Testis (tissue), 2 donors: ENCODE measurements at regions not wholly inside any gene's neighbourhood (a gene's known extent, or its start where the extent isn't known, plus 50 kb on each side); places are given as distances from the start of the nearest gene placed in this dataset.

Source experiments
- POLR2A ChIP-seq: fragments of 450-650 bp; IDR thresholded peaks from one replicate; pipeline ENCODE4 v1.6.1; 2017; ENCODE audit warnings: antibody characterized with exemption, mild to moderate bottlenecking, moderate library complexity
- TF ChIP-seq, protein P1 (sequence below), 3 experiments: fragments of 450-650 bp in 2 of 3; fragments of 200-600 bp in 1 of 3; sonication (generic) in 1 of 3; IDR thresholded peaks; one replicate each; pipeline ENCODE4 v1.5.1; 2016 to 2019; ENCODE audit warnings: antibody characterized with exemption in 3 of 3, mild to moderate bottlenecking in 2 of 3, moderate library complexity in 1 of 3

DNA sequence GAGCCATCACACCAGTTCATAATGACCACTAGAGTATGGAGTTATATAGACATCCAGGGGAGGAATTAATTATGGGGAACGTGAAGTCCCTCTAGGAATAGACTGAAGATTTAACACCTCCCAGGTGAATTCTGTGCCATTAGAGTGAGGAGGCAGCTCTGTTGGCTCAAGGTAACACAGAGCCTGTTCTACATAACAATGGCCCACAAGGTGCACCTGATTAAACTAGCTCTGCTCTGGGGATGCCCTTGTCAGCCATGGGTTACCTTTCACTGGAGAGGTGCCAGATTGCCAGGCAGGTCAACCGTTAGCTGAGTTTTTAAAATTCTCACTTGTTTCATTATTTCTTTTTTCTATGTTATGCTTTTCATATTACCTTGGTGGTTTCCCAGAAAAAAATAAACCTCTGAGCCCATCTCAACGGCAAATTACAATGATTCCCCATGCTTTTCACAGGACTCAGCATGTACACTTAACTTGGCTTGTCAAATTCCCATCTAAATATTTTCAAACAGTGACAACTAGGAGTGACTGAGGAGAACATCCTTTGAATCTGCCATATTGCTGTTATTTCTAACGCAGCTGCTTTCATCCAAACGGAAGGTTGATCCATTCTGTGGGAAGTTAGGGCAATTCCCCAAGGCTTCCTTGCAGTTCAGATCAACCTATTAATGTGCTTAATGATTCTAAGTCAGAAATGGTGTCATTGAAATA, 512.9 kb downstream of the MCTP2 start:
- TF ChIP-seq, protein P1, sequence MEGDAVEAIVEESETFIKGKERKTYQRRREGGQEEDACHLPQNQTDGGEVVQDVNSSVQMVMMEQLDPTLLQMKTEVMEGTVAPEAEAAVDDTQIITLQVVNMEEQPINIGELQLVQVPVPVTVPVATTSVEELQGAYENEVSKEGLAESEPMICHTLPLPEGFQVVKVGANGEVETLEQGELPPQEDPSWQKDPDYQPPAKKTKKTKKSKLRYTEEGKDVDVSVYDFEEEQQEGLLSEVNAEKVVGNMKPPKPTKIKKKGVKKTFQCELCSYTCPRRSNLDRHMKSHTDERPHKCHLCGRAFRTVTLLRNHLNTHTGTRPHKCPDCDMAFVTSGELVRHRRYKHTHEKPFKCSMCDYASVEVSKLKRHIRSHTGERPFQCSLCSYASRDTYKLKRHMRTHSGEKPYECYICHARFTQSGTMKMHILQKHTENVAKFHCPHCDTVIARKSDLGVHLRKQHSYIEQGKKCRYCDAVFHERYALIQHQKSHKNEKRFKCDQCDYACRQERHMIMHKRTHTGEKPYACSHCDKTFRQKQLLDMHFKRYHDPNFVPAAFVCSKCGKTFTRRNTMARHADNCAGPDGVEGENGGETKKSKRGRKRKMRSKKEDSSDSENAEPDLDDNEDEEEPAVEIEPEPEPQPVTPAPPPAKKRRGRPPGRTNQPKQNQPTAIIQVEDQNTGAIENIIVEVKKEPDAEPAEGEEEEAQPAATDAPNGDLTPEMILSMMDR (IDR thresholded peaks at IDR 0.05), result no peak
- no peak for TF ChIP-seq POLR2A
